DND-41 (cell line): ENCODE measurements at regions not wholly inside any gene's neighbourhood (a gene's known extent, or its start where the extent isn't known, plus 50 kb on each side); places are given as distances from the start of the nearest gene placed in this dataset.

Experiments used
- ATAC-seq: fragments of 200-7000 bp; cut with Tn5 transposase; 3 replicates; pipeline ENCODE4 v1.9.1; 2021; ENCODE audit warnings: low read depth; ENCODE audit not compliant: insufficient read depth
- DNase-seq: peaks from one replicate; pipeline ENCODE4 v3.0.0-alpha.2; 2020
- H2AFZ ChIP-seq: 2 replicates; pipeline ENCODE4 v1.6.0; 2012; ENCODE audit warnings: low read depth, low read length
- H3K27ac ChIP-seq: 2 replicates; pipeline ENCODE4 v1.5.1; 2012; ENCODE audit warnings: low read length, inconsistent platforms
- H3K27me3 ChIP-seq: fragments of 200-600 bp; sonication (generic); 2 replicates; pipeline ENCODE4 v1.6.0; 2012; ENCODE audit warnings: low read length, mild to moderate bottlenecking, inconsistent platforms; ENCODE audit not compliant: insufficient read depth, poor library complexity
- H3K36me3 ChIP-seq: 2 replicates; pipeline ENCODE4 v1.5.1; 2012; ENCODE audit warnings: low read length, inconsistent platforms; ENCODE audit not compliant: insufficient read depth
- H3K4me1 ChIP-seq: 2 replicates; pipeline ENCODE4 v1.5.1; 2012; ENCODE audit warnings: mild to moderate bottlenecking, low read length; ENCODE audit not compliant: insufficient read depth
- H3K4me2 ChIP-seq: 2 replicates; pipeline ENCODE4 v1.6.0; 2012; ENCODE audit warnings: mild to moderate bottlenecking, moderate library complexity, low read length, inconsistent platforms; ENCODE audit not compliant: insufficient read depth
- H3K4me3 ChIP-seq, 2 experiments: fragments of 200-600 bp in 1 of 2; shearing (Covaris generic) in 1 of 2; 2 replicates each; pipeline ENCODE4 v1.5.1; 2012 to 2016; ENCODE audit warnings: inconsistent platforms in 2 of 2, low read length in 2 of 2, mild to moderate bottlenecking in 2 of 2, low read depth in 1 of 2, moderate library complexity in 1 of 2
- H3K79me2 ChIP-seq: 2 replicates; pipeline ENCODE4 v1.6.0; 2012; ENCODE audit warnings: low read length, inconsistent platforms; ENCODE audit not compliant: insufficient read depth
- H3K9ac ChIP-seq: 2 replicates; pipeline ENCODE4 v1.6.0; 2012; ENCODE audit warnings: low read depth, mild to moderate bottlenecking, inconsistent platforms, low read length, moderate library complexity
- H3K9me3 ChIP-seq: 2 replicates; pipeline ENCODE4 v1.5.1; 2012; ENCODE audit warnings: low read length, moderate library complexity, mild to moderate bottlenecking, inconsistent platforms; ENCODE audit not compliant: insufficient read depth, severe bottlenecking
- H4K20me1 ChIP-seq: 2 replicates; pipeline ENCODE4 v1.6.0; 2012; ENCODE audit warnings: low read length; ENCODE audit not compliant: insufficient read depth
- EZH2 ChIP-seq: IDR thresholded peaks from 3 replicates; pipeline ENCODE4 v1.6.1; 2012; ENCODE audit warnings: borderline replicate concordance, low read depth, mild to moderate bottlenecking, moderate library complexity, low read length, inconsistent platforms; ENCODE audit not compliant: severe bottlenecking
- TF ChIP-seq, protein P1 (sequence below): IDR thresholded peaks from 2 replicates; pipeline ENCODE4 v1.5.1; 2012; ENCODE audit warnings: borderline replicate concordance, low read length, moderate library complexity, mild to moderate bottlenecking; ENCODE audit not compliant: poor library complexity, severe bottlenecking; ENCODE audit errors: extremely low read depth

DNA sequence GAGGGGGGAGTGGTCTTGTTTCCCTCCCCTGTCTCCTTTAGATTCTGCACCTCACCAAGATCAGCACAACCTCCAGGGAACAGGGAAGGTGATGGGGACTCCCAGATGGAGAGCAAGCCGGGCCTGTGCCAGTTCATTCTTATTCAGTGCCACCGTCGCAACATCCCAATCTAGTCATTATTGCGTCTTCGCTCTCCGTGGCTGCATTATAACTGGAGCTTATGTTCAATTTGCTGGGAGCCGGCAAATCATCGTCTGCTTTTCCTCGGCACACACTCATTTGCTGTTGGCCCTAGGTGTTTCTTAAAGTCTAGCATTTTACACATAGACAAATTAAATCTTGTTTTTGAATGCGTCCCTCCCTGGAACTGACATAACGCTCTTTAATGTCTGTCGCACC, 1269.7 kb downstream of the BRD1 start:
- H3K4me3 ChIP-seq, result no peak overlapping the region
- TF ChIP-seq, protein P1, sequence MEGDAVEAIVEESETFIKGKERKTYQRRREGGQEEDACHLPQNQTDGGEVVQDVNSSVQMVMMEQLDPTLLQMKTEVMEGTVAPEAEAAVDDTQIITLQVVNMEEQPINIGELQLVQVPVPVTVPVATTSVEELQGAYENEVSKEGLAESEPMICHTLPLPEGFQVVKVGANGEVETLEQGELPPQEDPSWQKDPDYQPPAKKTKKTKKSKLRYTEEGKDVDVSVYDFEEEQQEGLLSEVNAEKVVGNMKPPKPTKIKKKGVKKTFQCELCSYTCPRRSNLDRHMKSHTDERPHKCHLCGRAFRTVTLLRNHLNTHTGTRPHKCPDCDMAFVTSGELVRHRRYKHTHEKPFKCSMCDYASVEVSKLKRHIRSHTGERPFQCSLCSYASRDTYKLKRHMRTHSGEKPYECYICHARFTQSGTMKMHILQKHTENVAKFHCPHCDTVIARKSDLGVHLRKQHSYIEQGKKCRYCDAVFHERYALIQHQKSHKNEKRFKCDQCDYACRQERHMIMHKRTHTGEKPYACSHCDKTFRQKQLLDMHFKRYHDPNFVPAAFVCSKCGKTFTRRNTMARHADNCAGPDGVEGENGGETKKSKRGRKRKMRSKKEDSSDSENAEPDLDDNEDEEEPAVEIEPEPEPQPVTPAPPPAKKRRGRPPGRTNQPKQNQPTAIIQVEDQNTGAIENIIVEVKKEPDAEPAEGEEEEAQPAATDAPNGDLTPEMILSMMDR, result no peak
- TF ChIP-seq EZH2, result no peak
- no peaks in the 10 kb centered on the region for H3K79me2 ChIP-seq
- no peaks in the 10 kb centered on the region for H3K9me3 ChIP-seq
- no peaks in the 10 kb centered on the region for H3K36me3 ChIP-seq
- H2AFZ ChIP-seq, result no peak overlapping the region
- H3K4me1 ChIP-seq, result no peaks in the 10 kb centered on the region
- no peak overlapping the region for H3K9ac ChIP-seq
- H4K20me1 ChIP-seq, result no peaks in the 10 kb centered on the region; the same call in 1 of the 2 replicates
- H3K4me2 ChIP-seq, result no peak overlapping the region
- DNase-seq (no peak), ATAC-seq (no peak)
- no peak overlapping the region for H3K27ac ChIP-seq
- H3K27me3 ChIP-seq, result no peaks in the 10 kb centered on the region

DNA sequence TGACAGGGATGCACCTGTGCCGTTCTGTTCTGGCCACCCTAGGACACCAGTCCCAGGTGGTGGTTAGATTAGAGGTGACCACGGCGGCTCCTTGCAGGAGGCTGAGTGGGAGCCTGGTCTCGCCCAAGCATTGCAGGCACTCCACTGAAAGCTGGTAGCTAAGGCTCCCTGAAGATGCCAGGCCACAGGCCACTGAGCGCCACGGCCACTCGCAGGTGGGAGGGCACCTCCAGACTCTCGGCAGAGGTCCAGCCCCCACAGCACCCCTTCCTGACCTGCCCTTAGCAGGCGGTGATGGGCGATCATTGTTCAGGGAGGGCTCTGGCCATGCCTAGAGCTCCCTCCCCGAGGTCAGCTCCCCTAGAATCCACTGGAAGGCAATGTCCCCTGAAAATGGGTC, 1270.2 kb downstream of the BRD1 start:
- DNase-seq, result no peak
- Histone ChIP-seq H3K27ac (no peak overlapping the region), H3K79me2 (no peaks in the 10 kb centered on the region), H3K9ac (no peak overlapping the region), H3K9me3 (no peaks in the 10 kb centered on the region), H3K4me3 (no peak overlapping the region), H3K4me1 (no peaks in the 10 kb centered on the region), H4K20me1 (no peaks in the 10 kb centered on the region; the same call in 1 of the 2 replicates), H3K4me2 (no peak overlapping the region), H3K27me3 (no peaks in the 10 kb centered on the region), H2AFZ (no peak overlapping the region), H3K36me3 (no peaks in the 10 kb centered on the region)
- TF ChIP-seq EZH2, result no peak
- TF ChIP-seq, protein P1, result no peak
- ATAC-seq, result no peak

DNA sequence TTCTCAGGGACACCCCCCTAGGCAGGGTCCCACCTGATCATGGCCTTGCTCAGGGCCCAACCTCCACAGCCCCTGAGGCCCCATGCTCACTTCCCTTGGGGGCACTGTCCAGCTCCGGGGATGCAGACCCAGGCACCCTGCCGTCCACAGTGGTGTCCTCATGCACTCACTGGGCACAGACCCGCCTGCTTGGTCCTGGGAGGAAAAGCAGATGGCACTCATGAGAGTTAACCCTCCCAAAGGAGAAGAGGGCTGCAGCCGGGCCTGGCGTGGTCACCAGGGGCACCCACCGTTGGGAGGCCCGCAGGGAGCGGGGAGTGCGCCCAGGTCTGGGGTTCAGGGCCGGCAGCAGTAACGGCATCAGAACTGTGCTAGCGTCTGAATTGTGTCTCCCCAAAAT, 1270.9 kb downstream of the BRD1 start:
- H2AFZ ChIP-seq, result no peak overlapping the region
- no peak overlapping the region for H3K4me3 ChIP-seq
- DNase-seq (no peak), ATAC-seq (no peak)
- no peaks in the 10 kb centered on the region for H3K36me3 ChIP-seq
- no peaks in the 10 kb centered on the region; the same call in 1 of the 2 replicates for H4K20me1 ChIP-seq
- H3K4me2 ChIP-seq, result no peak overlapping the region
- no peaks in the 10 kb centered on the region for H3K4me1 ChIP-seq
- H3K27me3 ChIP-seq, result no peaks in the 10 kb centered on the region
- H3K9ac ChIP-seq, result no peak overlapping the region
- no peaks in the 10 kb centered on the region for H3K79me2 ChIP-seq
- no peaks in the 10 kb centered on the region for H3K9me3 ChIP-seq
- no peak overlapping the region for H3K27ac ChIP-seq
- TF ChIP-seq, protein P1, result no peak
- no peak for TF ChIP-seq EZH2

DNA sequence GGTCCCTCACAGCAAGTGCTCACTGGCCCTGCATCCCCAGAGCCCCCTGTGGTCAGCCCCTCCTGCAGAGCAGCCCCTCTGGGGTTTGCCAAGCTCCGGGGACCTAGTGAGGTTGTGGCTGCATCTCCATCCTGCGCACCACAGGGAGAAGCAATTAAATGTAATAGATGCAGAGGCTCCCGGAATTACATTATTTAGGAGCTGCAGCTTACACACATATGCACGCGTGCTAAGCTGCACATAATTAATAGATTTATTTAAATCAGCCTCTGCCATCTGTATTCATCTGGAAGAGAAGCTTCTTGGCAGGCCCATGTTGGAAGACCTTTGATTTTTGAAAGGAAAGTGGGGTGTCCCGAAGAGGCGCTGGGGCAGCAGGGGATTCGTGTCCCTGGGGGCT, 1271.5 kb downstream of the BRD1 start:
- Histone ChIP-seq H4K20me1 (no peaks in the 10 kb centered on the region; the same call in 1 of the 2 replicates), H3K4me2 (no peak overlapping the region)
- ATAC-seq, result no peak

More for the DNA sequence above, 1271.5 kb downstream of the BRD1 start:
- Histone ChIP-seq H3K4me3 (no peak overlapping the region), H3K9ac (no peak overlapping the region), H3K4me1 (no peaks in the 10 kb centered on the region), H3K79me2 (no peaks in the 10 kb centered on the region), H2AFZ (no peak overlapping the region), H3K27me3 (no peaks in the 10 kb centered on the region), H3K36me3 (no peaks in the 10 kb centered on the region), H3K27ac (no peak overlapping the region), H3K9me3 (no peaks in the 10 kb centered on the region)
- TF ChIP-seq, protein P1, result no peak
- no peak for TF ChIP-seq EZH2
- no peak for DNase-seq
